GM12878 (cell line): ENCODE measurements at regions not wholly inside any gene's neighbourhood (a gene's known extent, or its start where the extent isn't known, plus 50 kb on each side); places are given as distances from the start of the nearest gene placed in this dataset.

Experiments
- ATAC-seq: fragments of 200-7000 bp; cut with Tn5 transposase; 3 replicates; pipeline ENCODE4 v1.9.1; 2020; ENCODE audit warnings: mild to moderate bottlenecking, moderate library complexity
- BruUV-seq: library from RNA; stranded (reverse); fragments of 400-500 nt; replicated peaks from 2 replicates; lab custom pipeline; 2021; lab: Mats Ljungman, UMichigan
- CTCF ChIA-PET: fragments of 300-600 bp; sonication (Branson Sonifier 250); formaldehyde crosslinking; extraction: SDS; loops from one replicate; lab custom pipeline; 2021; ENCODE audit warnings: inconsistent platforms; lab: Yijun Ruan, JAX
- POLR2A ChIA-PET: fragments of 350-600 bp; formaldehyde crosslinking; extraction: SDS; loops from one replicate; lab custom pipeline; 2021; ENCODE audit warnings: inconsistent platforms; lab: Charles Lee
- RAD21 ChIA-PET: fragments of 300-600 bp; sonication (Branson Sonifier 250); formaldehyde crosslinking; loops from one replicate; lab custom pipeline; 2023; ENCODE audit warnings: antibody characterized with exemption; ENCODE audit not compliant: unreplicated experiment; lab: Charles Lee
- SMC1A ChIA-PET: fragments of 300-600 bp; sonication (Branson Sonifier 250); formaldehyde crosslinking; loops from one replicate; lab custom pipeline; 2023; ENCODE audit not compliant: unreplicated experiment, uncharacterized antibody; lab: Charles Lee
- DNase-seq: peaks from one replicate; pipeline ENCODE4 v3.0.0-alpha.2; 2011; ENCODE audit warnings: low read depth, low spot score
- FAIRE-seq: peaks from 3 replicates; lab custom pipeline; 2011; peaks lifted over from hg19 to GRCh38; lab: Jason Lieb, UNC
- H2AFZ ChIP-seq: 2 replicates; pipeline ENCODE4 v1.6.0; 2011; ENCODE audit warnings: low read depth, low read length, control low read depth; ENCODE audit not compliant: control insufficient read depth
- H3K27ac ChIP-seq: 2 replicates; pipeline ENCODE4 v1.5.1; 2011; ENCODE audit warnings: control low read depth; ENCODE audit not compliant: control insufficient read depth, insufficient read depth
- H3K27me3 ChIP-seq, 2 experiments: replicated peaks in 1 of 2; 2 replicates each; pipeline versions ENCODE4 v1.6.0 to v1.6.1; 2011; ENCODE audit warnings: low read length in 1 of 2; ENCODE audit not compliant: control insufficient read depth in 2 of 2, insufficient read depth in 2 of 2
- H3K36me3 ChIP-seq, 2 experiments: 2 replicates each; pipeline ENCODE4 v1.5.1; 2011; ENCODE audit warnings: low read length in 1 of 2; ENCODE audit not compliant: control insufficient read depth in 2 of 2, insufficient read depth in 2 of 2
- H3K4me1 ChIP-seq: 2 replicates; pipeline ENCODE4 v1.6.1; 2011; ENCODE audit warnings: mild to moderate bottlenecking, low read length, moderate library complexity, mixed read lengths; ENCODE audit not compliant: control insufficient read depth, insufficient read depth
- H3K4me2 ChIP-seq: 2 replicates; pipeline ENCODE4 v1.6.0; 2011; ENCODE audit warnings: control low read depth; ENCODE audit not compliant: control insufficient read depth, insufficient read depth
- H3K4me3 ChIP-seq: fragments of 200-600 bp; sonication (generic); 2 replicates; pipeline ENCODE4 v1.5.1; 2016
- H3K79me2 ChIP-seq: 2 replicates; pipeline ENCODE4 v1.6.0; 2011; ENCODE audit warnings: low read length; ENCODE audit not compliant: control insufficient read depth, insufficient read depth
- H3K9ac ChIP-seq: 2 replicates; pipeline ENCODE4 v1.8.0; 2011; ENCODE audit warnings: low read length, control low read depth, mixed read lengths; ENCODE audit not compliant: control insufficient read depth, insufficient read depth
- H3K9me3 ChIP-seq: replicated peaks from 3 replicates; pipeline ENCODE4 v1.5.1; 2011; ENCODE audit warnings: mild to moderate bottlenecking, low read length; ENCODE audit not compliant: control insufficient read depth, insufficient read depth
- H4K20me1 ChIP-seq: 2 replicates; pipeline ENCODE4 v1.6.0; 2011; ENCODE audit not compliant: control insufficient read depth, insufficient read depth
- CTCF ChIP-seq, 3 experiments: IDR thresholded peaks in 2 of 3; conservative IDR thresholded peaks in 1 of 3; 2 replicates each; pipeline ENCODE4 v1.5.1; 2011; ENCODE audit warnings: low read depth in 3 of 3, low read length in 3 of 3, mild to moderate bottlenecking in 3 of 3, control low read depth in 2 of 3, moderate library complexity in 2 of 3, inconsistent platforms in 1 of 3, mixed read lengths in 1 of 3; ENCODE audit not compliant: control insufficient read depth in 2 of 3, insufficient read depth in 1 of 3; ENCODE audit errors: extremely low read depth in 1 of 3
- ELK1 ChIP-seq: IDR thresholded peaks from 2 replicates; pipeline ENCODE4 v1.6.1; 2012; ENCODE audit warnings: low read depth, low read length, improper control_type of control experiment
- GATAD2B ChIP-seq: fragments of 450-650 bp; conservative IDR thresholded peaks from 2 replicates; pipeline ENCODE4 v1.6.1; 2017; ENCODE audit warnings: low read depth, mild to moderate bottlenecking, moderate library complexity
- IKZF2 ChIP-seq, 2 experiments: fragments of 450-650 bp; IDR thresholded peaks; 2 replicates each; pipeline ENCODE4 v1.6.1; 2017; ENCODE audit warnings: mild to moderate bottlenecking in 2 of 2, moderate library complexity in 2 of 2
- LARP7 ChIP-seq: fragments of 450-650 bp; IDR thresholded peaks from 2 replicates; pipeline ENCODE4 v1.6.1; 2017; ENCODE audit warnings: mild to moderate bottlenecking
- RB1 ChIP-seq: fragments of 450-650 bp; formaldehyde crosslinking; IDR thresholded peaks from 2 replicates; pipeline ENCODE4 v1.6.1; 2017; ENCODE audit warnings: mild to moderate bottlenecking, borderline replicate concordance
- RBBP5 ChIP-seq: fragments of 200-600 bp; sonication (generic); conservative IDR thresholded peaks from 2 replicates; pipeline ENCODE4 v1.6.1; 2016
- RFX5 ChIP-seq: IDR thresholded peaks from 2 replicates; pipeline ENCODE4 v1.6.1; 2011; ENCODE audit warnings: low read depth, low read length, improper control_type of control experiment
- SMAD1 ChIP-seq: fragments of 450-650 bp; IDR thresholded peaks from 2 replicates; pipeline ENCODE4 v1.6.1; 2018; ENCODE audit warnings: mild to moderate bottlenecking, low read depth; ENCODE audit not compliant: partially characterized antibody
- SMAD5 ChIP-seq: IDR thresholded peaks from 2 replicates; pipeline ENCODE4 v1.6.1; 2016; ENCODE audit warnings: antibody characterized with exemption, low read depth
- TARDBP ChIP-seq: IDR thresholded peaks from 2 replicates; pipeline ENCODE4 v1.6.1; 2016; ENCODE audit warnings: borderline replicate concordance
- TBL1XR1 ChIP-seq: IDR thresholded peaks from 2 replicates; pipeline ENCODE4 v1.6.1; 2012; ENCODE audit warnings: low read depth, low read length, improper control_type of control experiment
- WGBS: methylation state at CpG from one replicate; pipeline ENCODE4 v1.1.6; 2016; ENCODE audit warnings: low lambda C conversion rate; ENCODE audit not compliant: insufficient replicate concordance, insufficient coverage; ENCODE audit errors: missing lambda C conversion rate; 5-methylcytosine and 5-hydroxymethylcytosine counted together
- in situ Hi-C: fragments of 300-500 bp; cut with MboI; formaldehyde crosslinking; loops from 9 replicates; pipeline ENCODE4 v1.14.3; 2018; ENCODE audit warnings: mixed read lengths
- intact Hi-C: fragments of 100-400 bp; cut with micrococcal nuclease; formaldehyde crosslinking; loops from one replicate; pipeline ENCODE4 v1.14.2; 2022; ENCODE audit not compliant: unreplicated experiment
- TF ChIP-seq, protein P1 (sequence below): fragments of 450-650 bp; IDR thresholded peaks from 2 replicates; pipeline ENCODE4 v1.6.1; 2014; ENCODE audit warnings: mild to moderate bottlenecking

DNA sequence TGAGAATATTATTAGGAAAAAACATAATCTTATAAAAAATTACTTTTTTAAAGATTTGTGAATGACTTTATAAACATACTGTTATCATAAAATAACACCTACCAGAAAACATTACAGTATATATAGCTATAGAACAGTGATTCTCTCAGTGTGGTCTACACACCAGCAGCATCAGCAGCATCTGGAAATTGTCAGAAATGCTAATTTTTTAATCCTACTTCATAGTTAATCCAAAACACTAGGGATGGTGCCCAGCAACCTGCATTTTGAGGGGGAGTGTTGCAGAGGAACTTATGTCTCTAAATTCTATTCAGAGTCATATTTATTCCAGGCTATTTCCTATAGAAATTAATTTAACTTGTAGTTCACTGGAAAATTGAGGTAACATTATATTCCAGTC is 1107.8 kb downstream of the IGSF11 start:
- no peaks in the 10 kb centered on the region for H3K79me2 ChIP-seq
- FAIRE-seq (no peak), ATAC-seq (no peak), DNase-seq (no peak)
- H4K20me1 ChIP-seq, result no peaks in the 10 kb centered on the region
- in situ Hi-C loops, result no loop called here
- intact Hi-C loops, result no loop called here
- BruUV-seq, result no TSS peak
- H2AFZ ChIP-seq, result no peak overlapping the region
- ChIA-PET CTCF (no interaction called here), RAD21 (no interaction called here), SMC1A (interaction anchor here (0.5 kb wide), 1 partner anchor 851 kb away, joined by 3 read pairs; no protein-coding TSS in a partner anchor), POLR2A (no interaction called here)
- no peaks in the 10 kb centered on the region for H3K9me3 ChIP-seq
- no peak overlapping the region for H3K4me3 ChIP-seq
- no peak overlapping the region for H3K27ac ChIP-seq
- H3K36me3 ChIP-seq, result no peaks in the 10 kb centered on the region
- H3K4me1 ChIP-seq, result no peaks in the 10 kb centered on the region
- TF ChIP-seq RB1, result no peak
- TF ChIP-seq CTCF (IDR thresholded peaks at IDR 0.05 in 2 of 3, conservative IDR thresholded peaks at IDR 0.05 in 1 of 3; ENCODE audit: control insufficient read depth in 2 of 3, extremely low read depth in 1 of 3, insufficient read depth in 1 of 3, low read depth in 3 of 3, low read length in 3 of 3), result no peak
- no peak for TF ChIP-seq RBBP5
- H3K4me2 ChIP-seq, result no peak overlapping the region
- H3K27me3 ChIP-seq, result no peaks in the 10 kb centered on the region
- no peak overlapping the region for H3K9ac ChIP-seq

GRCh38 chr3:117927825-117928224 is 1106.8 kb downstream of the IGSF11 start:
- no peak for ATAC-seq
- in situ Hi-C loops (no loop called here), intact Hi-C loops (no loop called here)
- no peaks in the 10 kb centered on the region for H3K27me3 ChIP-seq
- no peak overlapping the region for H3K4me2 ChIP-seq
- no TSS peak for BruUV-seq
- no peak overlapping the region for H3K4me3 ChIP-seq
- 37% methylated on average over 1 of the region's 1 CpG for WGBS
- ChIA-PET POLR2A (no interaction called here), RAD21 (no interaction called here), SMC1A (no interaction called here), CTCF (no interaction called here)
- no peak for DNase-seq
- H3K27ac ChIP-seq, result no peak overlapping the region
- FAIRE-seq, result no peak
- no peaks in the 10 kb centered on the region for H3K9me3 ChIP-seq
- H3K79me2 ChIP-seq, result no peaks in the 10 kb centered on the region
- no peaks in the 10 kb centered on the region for H3K36me3 ChIP-seq
- no peak overlapping the region for H3K9ac ChIP-seq
- no peaks in the 10 kb centered on the region for H4K20me1 ChIP-seq
- H3K4me1 ChIP-seq, result no peaks in the 10 kb centered on the region
- no peak overlapping the region for H2AFZ ChIP-seq
- TF ChIP-seq GATAD2B (no peak), LARP7 (no peak), IKZF2 (IDR thresholded peaks at IDR 0.05) (no peak), ELK1 (no peak), SMAD5 (no peak), RFX5 (no peak), SMAD1 (no peak), CTCF (IDR thresholded peaks at IDR 0.05 in 2 of 3, conservative IDR thresholded peaks at IDR 0.05 in 1 of 3; ENCODE audit: control insufficient read depth in 2 of 3, extremely low read depth in 1 of 3, insufficient read depth in 1 of 3, low read depth in 3 of 3, low read length in 3 of 3) (no peak), TARDBP (no peak), TBL1XR1 (no peak)
- TF ChIP-seq, protein P1, sequence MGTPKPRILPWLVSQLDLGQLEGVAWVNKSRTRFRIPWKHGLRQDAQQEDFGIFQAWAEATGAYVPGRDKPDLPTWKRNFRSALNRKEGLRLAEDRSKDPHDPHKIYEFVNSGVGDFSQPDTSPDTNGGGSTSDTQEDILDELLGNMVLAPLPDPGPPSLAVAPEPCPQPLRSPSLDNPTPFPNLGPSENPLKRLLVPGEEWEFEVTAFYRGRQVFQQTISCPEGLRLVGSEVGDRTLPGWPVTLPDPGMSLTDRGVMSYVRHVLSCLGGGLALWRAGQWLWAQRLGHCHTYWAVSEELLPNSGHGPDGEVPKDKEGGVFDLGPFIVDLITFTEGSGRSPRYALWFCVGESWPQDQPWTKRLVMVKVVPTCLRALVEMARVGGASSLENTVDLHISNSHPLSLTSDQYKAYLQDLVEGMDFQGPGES, result no peak
